Neural crest cell (in vitro differentiated cells): ENCODE measurements at regions not wholly inside any gene's neighbourhood (a gene's known extent, or its start where the extent isn't known, plus 50 kb on each side); places are given as distances from the start of the nearest gene placed in this dataset.

Experiments used
- DNase-seq: peaks from one replicate; pipeline ENCODE4 v3.0.0; 2021; ENCODE audit warnings: low read depth, mixed read lengths, low spot score
- H3K27ac Mint-ChIP-seq: one replicate; pipeline ENCODE4 v1.8.0; 2021; ENCODE audit warnings: mild to moderate bottlenecking, mixed read lengths; ENCODE audit not compliant: unreplicated experiment
- H3K27me3 Mint-ChIP-seq: 2 replicates; pipeline ENCODE4 v1.8.0; 2021; ENCODE audit warnings: low read depth, mild to moderate bottlenecking, mixed read lengths
- H3K36me3 Mint-ChIP-seq: 2 replicates; pipeline ENCODE4 v1.8.0; 2021; ENCODE audit warnings: low read depth, mild to moderate bottlenecking, mixed read lengths
- H3K4me1 Mint-ChIP-seq: 2 replicates; pipeline ENCODE4 v1.8.0; 2021; ENCODE audit warnings: mixed read lengths
- H3K4me3 Mint-ChIP-seq: one replicate; pipeline ENCODE4 v1.8.0; 2021; ENCODE audit warnings: mild to moderate bottlenecking, mixed read lengths
- H3K9me3 Mint-ChIP-seq: 2 replicates; pipeline ENCODE4 v1.8.0; 2021; ENCODE audit warnings: mixed read lengths
- TF ChIP-seq, protein P1 (sequence below): fragments of 200-600 bp; sonication (generic); conservative IDR thresholded peaks from 2 replicates; pipeline ENCODE4 v1.5.0; 2021; ENCODE audit warnings: antibody characterized with exemption, mild to moderate bottlenecking

DNA sequence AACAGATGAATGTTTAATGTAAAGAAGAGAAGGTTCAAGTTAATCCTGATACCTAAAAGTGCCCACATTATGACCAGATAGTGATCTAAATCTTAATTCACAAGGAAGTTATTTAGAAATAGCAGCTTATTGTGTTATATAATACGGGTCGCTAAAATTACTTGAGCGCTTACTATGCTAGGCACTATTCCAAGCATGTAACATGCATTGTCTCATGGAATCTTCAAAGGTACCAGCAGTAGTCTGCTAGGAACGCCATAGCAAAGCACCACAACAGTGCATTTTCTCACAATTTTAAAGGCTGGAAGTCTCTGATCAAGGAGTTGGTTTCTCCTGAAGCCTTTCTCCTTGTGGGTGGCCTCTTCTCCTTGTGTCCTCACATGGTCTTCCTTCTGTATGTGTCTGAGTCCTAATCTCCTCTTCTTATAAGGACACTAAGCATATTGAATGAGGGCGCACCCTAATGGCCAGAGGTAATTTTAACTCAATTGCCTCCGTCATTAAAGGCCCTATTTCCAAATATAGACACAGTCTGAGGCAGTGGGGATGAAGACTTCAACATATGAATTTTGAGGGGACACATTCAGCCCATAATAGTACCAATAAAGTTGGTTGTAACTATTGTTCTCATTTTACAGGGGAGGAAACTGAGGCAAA lies 118.4 kb downstream of the LRRC30 start:
- no peaks in the 10 kb centered on the region for H3K9me3 Mint-ChIP-seq
- H3K4me3 Mint-ChIP-seq, result no peak overlapping the region
- no peak overlapping the region for H3K27ac Mint-ChIP-seq
- H3K27me3 Mint-ChIP-seq, result no peaks in the 10 kb centered on the region
- no peaks in the 10 kb centered on the region for H3K36me3 Mint-ChIP-seq
- TF ChIP-seq, protein P1, sequence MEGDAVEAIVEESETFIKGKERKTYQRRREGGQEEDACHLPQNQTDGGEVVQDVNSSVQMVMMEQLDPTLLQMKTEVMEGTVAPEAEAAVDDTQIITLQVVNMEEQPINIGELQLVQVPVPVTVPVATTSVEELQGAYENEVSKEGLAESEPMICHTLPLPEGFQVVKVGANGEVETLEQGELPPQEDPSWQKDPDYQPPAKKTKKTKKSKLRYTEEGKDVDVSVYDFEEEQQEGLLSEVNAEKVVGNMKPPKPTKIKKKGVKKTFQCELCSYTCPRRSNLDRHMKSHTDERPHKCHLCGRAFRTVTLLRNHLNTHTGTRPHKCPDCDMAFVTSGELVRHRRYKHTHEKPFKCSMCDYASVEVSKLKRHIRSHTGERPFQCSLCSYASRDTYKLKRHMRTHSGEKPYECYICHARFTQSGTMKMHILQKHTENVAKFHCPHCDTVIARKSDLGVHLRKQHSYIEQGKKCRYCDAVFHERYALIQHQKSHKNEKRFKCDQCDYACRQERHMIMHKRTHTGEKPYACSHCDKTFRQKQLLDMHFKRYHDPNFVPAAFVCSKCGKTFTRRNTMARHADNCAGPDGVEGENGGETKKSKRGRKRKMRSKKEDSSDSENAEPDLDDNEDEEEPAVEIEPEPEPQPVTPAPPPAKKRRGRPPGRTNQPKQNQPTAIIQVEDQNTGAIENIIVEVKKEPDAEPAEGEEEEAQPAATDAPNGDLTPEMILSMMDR, result no peak
- no peaks in the 10 kb centered on the region for H3K4me1 Mint-ChIP-seq
- no peak for DNase-seq

DNA sequence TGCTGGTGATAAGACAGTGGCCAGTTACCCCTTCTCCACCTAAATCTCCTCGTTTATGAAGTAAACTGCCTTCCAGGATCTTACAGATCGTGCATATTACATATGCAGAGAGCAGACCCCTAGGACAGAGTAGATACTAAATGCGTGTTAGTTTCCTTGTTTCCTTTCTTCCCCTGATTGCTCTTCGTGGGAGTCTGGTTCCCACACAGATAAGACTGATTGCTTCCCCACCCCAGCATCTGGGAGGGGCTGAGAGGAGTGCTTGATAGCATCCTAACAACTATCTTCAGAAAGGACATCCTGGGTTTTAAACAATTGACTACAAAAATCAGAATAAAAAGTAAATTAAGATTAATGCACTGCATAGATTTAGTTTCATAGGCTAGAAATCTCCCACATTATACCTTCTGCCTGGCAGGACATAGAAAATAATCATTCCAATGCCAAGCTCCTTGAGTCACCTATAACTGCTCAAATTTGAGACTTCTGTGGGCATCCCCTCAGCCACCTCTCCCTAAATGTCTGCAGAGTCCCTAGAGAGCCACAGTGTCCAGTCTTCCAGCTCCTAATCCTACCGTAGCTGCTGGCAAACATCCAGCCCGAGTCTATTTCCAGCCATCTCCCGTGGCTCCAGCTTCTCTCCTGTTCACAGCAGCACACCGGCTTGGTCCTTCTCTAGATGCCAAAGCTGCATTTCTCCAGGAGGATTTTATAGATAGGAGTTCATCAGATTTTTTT lies 128.3 kb downstream of the LRRC30 start:
- H3K4me1 Mint-ChIP-seq, result peaks cover 3% of the 10 kb centered on the region
- no peak overlapping the region for H3K27ac Mint-ChIP-seq
- H3K36me3 Mint-ChIP-seq, result no peaks in the 10 kb centered on the region
- TF ChIP-seq, protein P1, result no peak
- DNase-seq, result no peak
- no peak overlapping the region for H3K4me3 Mint-ChIP-seq
- peaks cover 2% of the 10 kb centered on the region for H3K27me3 Mint-ChIP-seq
- H3K9me3 Mint-ChIP-seq, result no peaks in the 10 kb centered on the region

DNA sequence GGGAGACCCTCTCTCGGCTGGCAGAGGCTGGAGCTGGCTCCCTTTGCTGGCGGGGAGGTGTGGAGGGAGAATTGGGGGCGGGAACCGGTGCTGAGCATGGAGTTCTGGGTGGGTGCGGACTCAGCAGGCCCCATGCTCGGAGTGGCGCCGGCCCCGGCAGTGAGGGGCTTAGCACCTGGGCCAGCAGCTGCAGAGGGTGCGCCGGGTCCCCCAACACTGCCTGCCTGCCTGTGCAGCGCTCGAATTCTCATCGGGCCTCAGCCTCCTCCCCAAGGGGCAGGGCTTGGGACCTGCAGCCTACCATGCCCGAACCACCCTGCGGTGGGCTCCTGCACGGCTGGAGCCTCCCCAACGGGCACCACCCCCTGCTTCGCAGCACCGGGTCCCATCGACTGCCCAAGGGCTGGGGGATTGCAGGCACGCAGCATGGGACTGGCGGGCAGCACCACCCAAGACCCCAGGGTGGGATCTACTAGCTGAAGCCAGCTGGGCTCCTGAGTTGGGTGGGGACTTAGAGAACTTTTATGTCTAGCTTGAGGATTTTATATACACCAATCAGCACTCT lies 129.8 kb downstream of the LRRC30 start:
- peaks cover 3% of the 10 kb centered on the region for H3K36me3 Mint-ChIP-seq
- no peak for DNase-seq
- H3K4me1 Mint-ChIP-seq, result peaks cover 4% of the 10 kb centered on the region
- TF ChIP-seq, protein P1, result no peak
- no peaks in the 10 kb centered on the region for H3K27me3 Mint-ChIP-seq
- no peak overlapping the region for H3K27ac Mint-ChIP-seq
- H3K4me3 Mint-ChIP-seq, result no peak overlapping the region
- H3K9me3 Mint-ChIP-seq, result peaks cover 4% of the 10 kb centered on the region

GRCh38 chr18:7363338-7363737 lies 132.4 kb downstream of the LRRC30 start:
- Mint-ChIP-seq H3K36me3 (peaks cover 3% of the 10 kb centered on the region), H3K9me3 (peaks cover 4% of the 10 kb centered on the region), H3K4me3 (no peak overlapping the region), H3K27me3 (no peaks in the 10 kb centered on the region), H3K4me1 (peaks cover 13% of the 10 kb centered on the region), H3K27ac (no peak overlapping the region)
- DNase-seq, result no peak
- TF ChIP-seq, protein P1, result no peak

GRCh38 chr18:7366597-7366996 lies 135.7 kb downstream of the LRRC30 start:
- Mint-ChIP-seq H3K27me3 (no peaks in the 10 kb centered on the region), H3K27ac (no peak overlapping the region), H3K4me3 (no peak overlapping the region), H3K4me1 (peaks cover 13% of the 10 kb centered on the region), H3K9me3 (peaks cover 4% of the 10 kb centered on the region), H3K36me3 (peaks cover 3% of the 10 kb centered on the region)
- TF ChIP-seq, protein P1, result no peak
- no peak for DNase-seq
